Superior temporal gyrus (tissue), 1 donor: ENCODE measurements at regions not wholly inside any gene's neighbourhood (a gene's known extent, or its start where the extent isn't known, plus 50 kb on each side); places are given as distances from the start of the nearest gene placed in this dataset.

ENCODE experiments used
- DNase-seq: peaks from one replicate; pipeline ENCODE4 v3.0.0-alpha.2; 2016; ENCODE audit errors: extremely low spot score

- no peak for DNase-seq
These were observed 212.1 kb upstream of the TNRC6C start for GRCh38 chr17:77746393-77746792.

DNA sequence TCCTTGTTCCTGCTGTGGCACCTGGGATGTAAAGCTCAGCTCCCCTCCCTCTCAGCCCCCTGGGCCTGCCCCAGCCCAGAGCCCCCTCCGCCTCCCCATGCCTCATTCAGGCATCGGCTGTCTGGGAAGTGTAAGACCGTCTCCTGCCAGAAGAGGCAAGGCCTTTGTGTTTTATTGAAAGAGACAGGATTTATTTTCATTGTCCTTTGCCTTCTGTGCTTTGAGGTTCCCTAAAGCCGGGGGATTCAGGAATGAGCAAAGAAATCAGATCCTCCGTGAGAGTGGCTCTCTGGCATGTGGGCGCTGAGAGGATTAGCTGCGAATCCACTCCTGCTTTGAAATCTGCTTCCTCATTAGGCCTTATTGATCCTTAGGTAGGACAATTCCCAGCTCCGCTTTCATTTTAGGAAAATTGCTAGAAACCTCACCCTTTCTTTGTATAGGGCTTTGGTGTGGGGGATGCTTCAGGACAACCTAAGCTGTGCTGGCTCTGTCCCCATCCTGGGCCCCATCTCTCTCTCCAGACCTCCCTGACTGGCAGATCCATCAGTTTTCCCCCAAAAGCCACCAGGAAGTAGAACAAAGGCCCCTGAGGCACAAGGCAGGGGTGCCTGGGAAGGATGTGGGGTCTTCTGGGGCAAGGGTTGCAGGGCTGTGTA is 211.5 kb upstream of the TNRC6C start:
- DNase-seq: no peak

GRCh38 chr17:77748436-77748835 is 210.1 kb upstream of the TNRC6C start:
- no peak for DNase-seq

DNA sequence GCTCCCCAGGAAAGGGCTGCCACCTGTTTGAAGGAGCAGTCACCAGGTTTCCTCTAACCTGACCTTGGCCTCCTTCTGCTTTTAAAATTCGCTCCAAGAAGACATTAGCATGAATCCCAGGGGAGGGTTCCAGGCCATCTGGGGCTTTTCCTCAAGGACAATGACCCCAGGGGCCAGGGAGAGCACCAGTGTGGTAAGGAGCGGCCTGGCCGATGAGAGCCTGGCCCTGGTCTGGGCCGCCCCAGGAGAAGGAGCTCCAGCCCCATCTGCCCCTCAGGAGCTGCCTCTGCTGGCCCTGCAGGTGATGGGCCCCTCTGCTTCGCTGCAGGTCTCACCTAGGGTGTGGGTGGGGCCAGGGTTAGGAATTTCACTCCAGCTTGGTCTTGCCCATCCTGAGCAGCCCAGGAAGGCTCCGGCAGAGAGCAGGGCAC is 209.2 kb upstream of the TNRC6C start:
- DNase-seq: no peak

DNA sequence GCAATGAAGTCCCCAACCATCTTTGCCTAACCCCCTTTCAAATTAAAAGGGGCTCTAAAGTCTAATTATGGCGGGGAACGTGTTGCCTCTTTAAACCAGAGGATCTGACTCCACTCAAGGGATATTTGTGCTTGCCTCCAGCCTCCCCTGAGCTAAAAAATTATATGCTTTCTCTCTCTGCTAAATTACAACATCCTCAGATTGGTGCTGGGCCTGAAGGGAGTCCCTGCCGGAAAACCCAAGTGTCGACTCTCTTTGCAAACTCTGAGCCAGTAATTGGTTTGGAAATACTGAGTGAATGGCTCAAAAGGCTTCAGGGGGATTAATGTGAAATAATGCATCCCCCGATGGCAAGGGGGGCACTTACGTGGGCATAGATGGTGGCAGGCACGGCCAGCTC is 208.5 kb upstream of the TNRC6C start:
- DNase-seq: no peak

GRCh38 chr17:77750427-77751043 is 208.0 kb upstream of the TNRC6C start:
- DNase-seq: no peak

GRCh38 chr17:77753246-77753645 is 205.3 kb upstream of the TNRC6C start:
- DNase-seq: no peak

DNA sequence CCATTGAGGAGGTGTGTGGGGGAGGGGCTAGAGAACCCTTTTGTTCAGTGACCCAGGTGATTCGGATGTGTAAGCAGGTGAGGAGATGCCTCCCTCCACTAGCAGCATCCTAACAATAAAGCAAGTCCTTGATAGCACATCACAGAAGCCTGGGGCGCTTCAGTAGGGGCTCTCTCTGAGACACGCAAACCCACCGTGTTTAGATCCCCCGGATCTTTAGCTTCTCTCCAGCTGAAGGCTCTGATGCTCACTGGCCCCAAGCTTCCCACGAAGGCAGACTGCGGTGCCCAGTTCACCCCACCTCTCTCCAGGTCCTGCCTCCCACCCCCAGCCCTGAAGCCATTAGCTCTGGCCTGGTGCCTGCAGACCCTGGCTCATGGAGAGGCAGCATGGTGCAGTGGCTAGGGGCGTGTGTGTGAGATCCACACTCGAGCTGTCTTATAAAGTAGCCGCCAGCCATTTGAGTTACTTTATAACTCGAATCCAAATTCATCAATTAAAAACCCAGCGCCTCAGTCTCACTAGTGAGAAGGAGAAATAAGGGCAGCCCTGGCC is 204.7 kb upstream of the TNRC6C start:
- no peak for DNase-seq

GRCh38 chr17:77754956-77755355 is 203.5 kb upstream of the TNRC6C start:
- DNase-seq: no peak

GRCh38 chr17:77755410-77755963 is 203.0 kb upstream of the TNRC6C start:
- DNase-seq: no peak

DNA sequence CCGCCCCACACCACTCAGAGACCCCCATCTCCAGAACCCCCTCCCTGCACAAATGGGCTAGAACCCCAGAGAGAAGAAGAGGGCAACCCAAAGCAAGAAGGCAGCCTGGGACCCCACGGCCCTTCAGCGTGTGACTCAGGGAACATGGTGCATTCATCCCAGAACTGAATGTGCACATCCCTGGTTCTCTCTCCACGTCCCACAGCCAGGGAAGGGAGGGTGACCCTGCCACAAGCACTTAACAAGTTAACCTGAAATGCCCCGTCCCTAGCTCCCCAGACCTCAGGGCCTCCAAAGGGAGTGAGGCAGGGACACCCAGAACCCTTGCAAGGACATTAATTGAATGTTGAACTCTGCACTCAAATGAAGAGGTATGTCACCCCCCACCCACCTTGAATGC is 202.5 kb upstream of the TNRC6C start:
- DNase-seq: no peak

DNA sequence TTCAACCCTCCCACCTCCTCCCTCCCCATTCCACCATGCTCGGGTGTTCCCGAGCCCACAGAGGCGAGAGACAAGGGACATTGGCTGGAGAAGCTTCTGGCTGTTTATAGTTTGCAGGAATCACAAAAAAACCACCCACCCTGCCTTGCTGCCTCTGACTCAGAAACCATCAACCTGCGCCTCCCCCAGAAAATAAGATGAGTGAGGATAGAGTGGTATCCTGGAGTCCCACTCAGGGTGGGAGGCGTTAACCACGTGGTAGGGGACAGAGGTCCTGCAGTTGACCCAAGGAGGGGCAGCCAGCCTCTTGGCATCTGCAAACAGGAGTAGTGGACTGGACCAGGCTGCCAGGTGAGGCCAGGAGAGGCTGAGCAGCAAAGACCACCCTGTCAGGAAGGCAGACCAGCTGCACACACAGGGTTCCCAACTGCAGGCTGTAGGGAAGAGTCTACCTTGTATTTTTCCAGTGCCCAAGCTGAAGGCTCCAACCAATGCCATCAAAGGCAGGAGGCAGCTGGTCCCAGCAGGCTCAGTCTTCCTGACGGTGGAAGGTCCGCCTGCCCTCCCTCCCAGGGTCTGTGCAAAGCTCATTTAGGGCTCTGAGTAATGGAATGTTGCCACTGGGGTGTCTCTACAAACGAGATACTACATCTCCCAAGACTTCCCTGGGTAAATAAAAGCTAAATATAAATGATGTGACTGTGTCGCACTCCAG is 201.5 kb upstream of the TNRC6C start:
- DNase-seq: peak; percentile 17

GRCh38 chr17:77757561-77757898 is 201.0 kb upstream of the TNRC6C start:
- no peak for DNase-seq

DNA sequence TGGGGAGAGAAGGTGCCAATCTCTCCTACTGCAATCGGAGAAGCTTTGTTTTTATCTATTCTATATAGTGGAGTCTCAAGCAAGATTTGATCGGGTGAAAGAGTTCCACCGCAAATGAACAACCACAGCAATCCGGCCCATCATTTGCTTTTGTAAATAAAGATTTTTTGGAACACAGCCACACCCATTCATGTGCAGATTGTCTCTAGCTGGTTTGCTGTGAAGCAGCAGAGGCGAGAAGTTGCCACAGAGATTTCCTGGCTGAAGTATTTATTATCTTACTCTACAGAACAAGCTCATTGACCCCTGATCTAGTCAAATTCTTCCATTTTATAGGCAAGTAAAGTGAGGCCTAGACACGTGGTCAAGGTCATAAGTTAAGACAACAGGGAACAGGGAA is 195.5 kb upstream of the TNRC6C start:
- DNase-seq: no peak

- DNase-seq: no peak
These were observed 194.9 kb upstream of the TNRC6C start for GRCh38 chr17:77763575-77763974.

DNA sequence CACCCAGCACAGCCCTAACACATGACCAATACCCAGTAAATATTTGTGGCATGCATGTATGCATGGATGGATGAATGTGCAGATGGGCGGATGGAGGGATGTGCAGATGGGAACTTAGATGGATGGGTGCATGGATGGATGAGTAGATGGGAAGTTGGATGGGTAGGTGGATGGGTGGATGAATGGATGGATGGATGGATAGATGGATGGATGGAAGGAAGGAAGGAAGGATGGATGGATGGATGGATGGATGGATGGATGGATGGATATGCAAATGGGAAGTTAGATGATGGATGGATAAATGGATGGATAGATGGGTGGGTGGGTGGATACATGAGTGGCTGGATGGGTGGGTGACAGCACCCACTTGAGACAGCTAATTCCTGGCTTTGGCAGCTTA is 193.2 kb upstream of the TNRC6C start:
- DNase-seq: no peak

GRCh38 chr17:77767148-77767547 is 191.4 kb upstream of the TNRC6C start:
- DNase-seq: no peak

DNA sequence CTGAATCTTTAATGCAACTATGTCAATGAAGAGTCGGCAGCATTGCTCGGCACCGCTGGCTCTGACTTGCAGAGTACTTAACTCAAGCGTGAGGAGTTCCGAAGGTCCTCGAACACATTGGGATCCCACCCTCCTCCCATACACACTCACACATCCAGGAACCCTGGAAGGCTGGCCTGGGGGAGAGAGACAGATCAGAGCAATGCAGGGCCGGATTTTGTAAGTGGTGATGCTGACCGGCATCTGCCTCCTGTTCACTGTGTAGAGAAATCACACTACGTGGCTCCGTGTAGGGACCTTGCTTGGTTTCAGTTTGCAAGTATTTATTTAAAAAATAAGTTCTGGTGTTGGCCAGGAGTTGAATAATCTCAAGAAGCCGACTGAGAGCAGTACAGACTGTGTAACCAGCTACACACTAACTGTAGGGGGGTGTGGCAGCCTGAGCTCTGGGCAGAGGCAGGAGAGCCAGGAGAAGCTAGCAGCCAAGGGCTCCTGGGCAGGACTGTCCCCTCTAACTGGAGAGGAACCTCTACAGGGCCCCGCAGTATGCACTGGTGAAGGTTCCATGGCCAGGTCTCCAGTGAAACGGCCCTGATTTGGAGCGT is 190.2 kb upstream of the TNRC6C start:
- DNase-seq: no peak

- DNase-seq: no peak
These were observed 189.3 kb upstream of the TNRC6C start for GRCh38 chr17:77769215-77769614.

DNA sequence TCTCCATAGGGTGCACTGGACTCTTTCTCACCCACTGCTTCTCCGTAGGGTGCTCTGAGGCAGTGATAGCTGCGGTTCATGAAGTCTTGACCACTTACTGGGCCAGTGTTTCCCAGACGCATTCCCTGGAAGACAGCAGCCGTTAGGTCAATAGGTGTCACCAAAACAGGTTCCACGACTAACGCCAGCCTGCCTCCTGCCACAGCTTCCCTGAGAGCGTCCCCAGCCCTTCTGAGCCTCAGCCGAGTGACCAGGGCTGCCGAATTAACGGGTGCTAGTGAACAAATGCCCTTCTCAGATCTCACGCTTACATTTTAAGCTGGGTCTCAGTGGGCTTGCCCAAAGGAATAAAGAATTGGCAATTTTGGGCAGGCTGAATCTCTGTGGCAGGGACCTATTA is 188.7 kb upstream of the TNRC6C start:
- no peak for DNase-seq

- no peak for DNase-seq
These were observed 188.0 kb upstream of the TNRC6C start for GRCh38 chr17:77770331-77771105.
